Breast epithelium (tissue), 3 donors: ENCODE measurements at regions not wholly inside any gene's neighbourhood (a gene's known extent, or its start where the extent isn't known, plus 50 kb on each side); places are given as distances from the start of the nearest gene placed in this dataset.

Experiments
- POLR2A ChIP-seq: fragments of 450-650 bp; IDR thresholded peaks from one replicate; pipeline ENCODE4 v1.6.1; 2016; ENCODE audit warnings: antibody characterized with exemption, mild to moderate bottlenecking, moderate library complexity
- POLR2AphosphoS5 ChIP-seq, 3 donors: sonication (generic); formaldehyde crosslinking; IDR thresholded peaks; one replicate each; pipeline ENCODE4 v1.6.1; 2017; ENCODE audit warnings: antibody characterized with exemption in 3 of 3
- TF ChIP-seq, protein P1 (sequence below), 3 donors: fragments of 450-650 bp; IDR thresholded peaks; one replicate each; pipeline ENCODE4 v1.5.1; 2016 to 2017; ENCODE audit warnings: antibody characterized with exemption in 3 of 3, mild to moderate bottlenecking in 3 of 3, moderate library complexity in 3 of 3

DNA sequence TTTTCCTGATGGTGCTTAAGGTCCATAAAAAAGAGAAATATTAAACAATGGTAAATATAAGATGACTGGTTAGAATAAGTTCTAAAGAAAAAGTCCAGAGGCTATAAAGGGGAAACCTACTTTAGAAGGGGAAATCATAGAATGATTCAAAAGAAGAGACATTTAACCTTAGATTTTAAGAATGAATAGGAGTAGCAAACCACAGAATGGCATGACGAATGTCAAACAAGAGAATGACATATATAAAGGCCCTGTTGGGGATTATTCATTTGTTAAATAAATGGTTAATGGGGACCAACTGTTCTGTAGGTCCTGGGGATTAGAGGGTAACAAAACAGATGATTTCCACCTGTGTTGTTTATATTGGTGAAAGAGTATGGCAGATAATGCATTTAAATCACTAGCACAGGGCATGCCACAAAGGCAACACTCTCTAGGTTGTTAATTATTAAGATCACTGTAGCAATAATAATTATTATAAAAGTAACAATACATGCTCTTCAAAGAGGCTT lies 495.2 kb upstream of the GRIA1 start:
- TF ChIP-seq, protein P1, sequence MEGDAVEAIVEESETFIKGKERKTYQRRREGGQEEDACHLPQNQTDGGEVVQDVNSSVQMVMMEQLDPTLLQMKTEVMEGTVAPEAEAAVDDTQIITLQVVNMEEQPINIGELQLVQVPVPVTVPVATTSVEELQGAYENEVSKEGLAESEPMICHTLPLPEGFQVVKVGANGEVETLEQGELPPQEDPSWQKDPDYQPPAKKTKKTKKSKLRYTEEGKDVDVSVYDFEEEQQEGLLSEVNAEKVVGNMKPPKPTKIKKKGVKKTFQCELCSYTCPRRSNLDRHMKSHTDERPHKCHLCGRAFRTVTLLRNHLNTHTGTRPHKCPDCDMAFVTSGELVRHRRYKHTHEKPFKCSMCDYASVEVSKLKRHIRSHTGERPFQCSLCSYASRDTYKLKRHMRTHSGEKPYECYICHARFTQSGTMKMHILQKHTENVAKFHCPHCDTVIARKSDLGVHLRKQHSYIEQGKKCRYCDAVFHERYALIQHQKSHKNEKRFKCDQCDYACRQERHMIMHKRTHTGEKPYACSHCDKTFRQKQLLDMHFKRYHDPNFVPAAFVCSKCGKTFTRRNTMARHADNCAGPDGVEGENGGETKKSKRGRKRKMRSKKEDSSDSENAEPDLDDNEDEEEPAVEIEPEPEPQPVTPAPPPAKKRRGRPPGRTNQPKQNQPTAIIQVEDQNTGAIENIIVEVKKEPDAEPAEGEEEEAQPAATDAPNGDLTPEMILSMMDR (IDR thresholded peaks at IDR 0.05): no peak
- TF ChIP-seq POLR2A (no peak), POLR2AphosphoS5 (IDR thresholded peaks at IDR 0.05) (no peak)
